ENCODE measurements at regions not wholly inside any gene's neighbourhood (a gene's known extent, or its start where the extent isn't known, plus 50 kb on each side); places are given as distances from the start of the nearest gene placed in this dataset.

GRCh38 chr4:137032222-137032621 is 500.1 kb downstream of the PCDH18 start:
- Histone ChIP-seq H3K9me3 (ENCODE audit: insufficient read depth, low read depth) (no peaks in the 10 kb centered on the region), H3K27me3 (ENCODE audit: insufficient read depth, low read depth) (no peaks in the 10 kb centered on the region), H4K20me1 (ENCODE audit: insufficient read depth) (no peaks in the 10 kb centered on the region), H3K27ac (no peak overlapping the region), H3F3A (ENCODE audit: insufficient read depth, low read depth) (no peaks in the 10 kb centered on the region), H3K4me3 (no peak overlapping the region), H3K79me2 (ENCODE audit: low read depth) (no peaks in the 10 kb centered on the region), H3K36me3 (ENCODE audit: low read depth) (no peaks in the 10 kb centered on the region), H2AFZ (no peak overlapping the region), H3K4me1 (replicated peaks; ENCODE audit: insufficient read depth) (no peaks in the 10 kb centered on the region), H3K4me2 (no peak overlapping the region), H3K9me2 (ENCODE audit: insufficient read depth) (no peaks in the 10 kb centered on the region)
- BruUV-seq (replicated peaks), result no TSS peak
- no peak for DNase-seq
- POLR2A ChIA-PET (ENCODE audit: unreplicated experiment), result no interaction called here
- TF ChIP-seq EZH2 (IDR thresholded peaks at IDR 0.05; ENCODE audit: low read depth) (no peak), CTCF (conservative IDR thresholded peaks at IDR 0.05) (no peak)
- intact Hi-C loops (cut with micrococcal nuclease; ENCODE audit: unreplicated experiment), result no loop called here
- CTCF ChIA-PET, result no interaction called here

- H3K4me2 ChIP-seq, result no peak overlapping the region
- H3K36me3 ChIP-seq (ENCODE audit: low read depth), result no peaks in the 10 kb centered on the region
- no TSS peak for BruUV-seq (replicated peaks)
- no peak overlapping the region for H3K4me3 ChIP-seq
- H3K9me2 ChIP-seq (ENCODE audit: insufficient read depth), result no peaks in the 10 kb centered on the region
- no peaks in the 10 kb centered on the region for H3K27me3 ChIP-seq (ENCODE audit: insufficient read depth, low read depth)
- DNase-seq, result no peak
- no peaks in the 10 kb centered on the region for H3K79me2 ChIP-seq (ENCODE audit: low read depth)
- H3F3A ChIP-seq (ENCODE audit: insufficient read depth, low read depth), result no peaks in the 10 kb centered on the region
- CTCF ChIA-PET, result no interaction called here
- H2AFZ ChIP-seq, result no peak overlapping the region
- H4K20me1 ChIP-seq (ENCODE audit: insufficient read depth), result no peaks in the 10 kb centered on the region
- H3K4me1 ChIP-seq (replicated peaks; ENCODE audit: insufficient read depth), result no peaks in the 10 kb centered on the region
- no peaks in the 10 kb centered on the region for H3K9me3 ChIP-seq (ENCODE audit: insufficient read depth, low read depth)
- TF ChIP-seq CTCF (conservative IDR thresholded peaks at IDR 0.05), result no peak
- no peak for TF ChIP-seq EZH2 (IDR thresholded peaks at IDR 0.05; ENCODE audit: low read depth)
- H3K27ac ChIP-seq, result no peak overlapping the region
- intact Hi-C loops (cut with micrococcal nuclease; ENCODE audit: unreplicated experiment), result no loop called here
- POLR2A ChIA-PET (ENCODE audit: unreplicated experiment), result no interaction called here
These were observed 503.3 kb downstream of the PCDH18 start for GRCh38 chr4:137029026-137029425.

- no peaks in the 10 kb centered on the region for H3K9me3 ChIP-seq (ENCODE audit: insufficient read depth, low read depth)
- CTCF ChIA-PET, result no interaction called here
These were observed 506.7 kb downstream of the PCDH18 start for GRCh38 chr4:137025484-137026059.

More at GRCh38 chr4:137025484-137026059, 506.7 kb downstream of the PCDH18 start:
- no peaks in the 10 kb centered on the region for H3K36me3 ChIP-seq (ENCODE audit: low read depth)
- H3K9me2 ChIP-seq (ENCODE audit: insufficient read depth), result no peaks in the 10 kb centered on the region
- H3K4me2 ChIP-seq, result no peak overlapping the region
- no peak overlapping the region for H3K4me3 ChIP-seq
- no peak overlapping the region for H2AFZ ChIP-seq
- H3F3A ChIP-seq (ENCODE audit: insufficient read depth, low read depth), result no peaks in the 10 kb centered on the region
- no TSS peak for BruUV-seq (replicated peaks)
- no peaks in the 10 kb centered on the region for H3K79me2 ChIP-seq (ENCODE audit: low read depth)
- intact Hi-C loops (cut with micrococcal nuclease; ENCODE audit: unreplicated experiment), result no loop called here
- TF ChIP-seq EZH2 (IDR thresholded peaks at IDR 0.05; ENCODE audit: low read depth), result no peak
- no peak for TF ChIP-seq CTCF (conservative IDR thresholded peaks at IDR 0.05)
- no peak overlapping the region for H3K27ac ChIP-seq
- no peak for DNase-seq
- H4K20me1 ChIP-seq (ENCODE audit: insufficient read depth), result no peaks in the 10 kb centered on the region
- H3K4me1 ChIP-seq (replicated peaks; ENCODE audit: insufficient read depth), result no peaks in the 10 kb centered on the region
- H3K27me3 ChIP-seq (ENCODE audit: insufficient read depth, low read depth), result no peaks in the 10 kb centered on the region
- POLR2A ChIA-PET (ENCODE audit: unreplicated experiment), result no interaction called here

Measured in PC-9 (cell line).